ENCODE measurements at regions not wholly inside any gene's neighbourhood (a gene's known extent, or its start where the extent isn't known, plus 50 kb on each side); places are given as distances from the start of the nearest gene placed in this dataset.
A peak's percentile ranks its signal among the peaks of the same experiment; 100 is the strongest.

- Histone ChIP-seq H3K27me3 (no peaks in the 10 kb centered on the region), H3K36me3 (no peaks in the 10 kb centered on the region), H3K4me1 (peaks cover 0 to 10% (median 9%) of the 10 kb centered on the region in 4 donors), H3K9me3 (no peaks in the 10 kb centered on the region), H3K27ac (no peak overlapping the region), H3K4me3 (no peak overlapping the region)
- no peak for DNase-seq
- no peak for TF ChIP-seq POLR2AphosphoS5 (IDR thresholded peaks at IDR 0.05)
- TF ChIP-seq POLR2A (IDR thresholded peaks at IDR 0.05) = no peak
- intact Hi-C loops (cut with DNase I) = loop anchor here (5.0 kb wide), 3 partner anchors 50 to 160 kb away; partner anchors contain the start of gene PITX1
- 54 to 75% methylated on average over 7 of the region's 7 CpGs for WGBS, 2 donors
Observed at GRCh38 chr5:135192351-135192750, 158.3 kb upstream of the PITX1 start.

- DNase-seq = peak; percentile 85
Observed at GRCh38 chr5:135191084-135191826, 157.2 kb upstream of the PITX1 start.

GRCh38 chr5:135190416-135191083, 156.5 kb upstream of the PITX1 start:
- intact Hi-C loops (cut with DNase I) = loop anchor here (5.0 kb wide), 3 partner anchors 48 to 158 kb away; partner anchors contain the start of gene PITX1
- 20 to 61% methylated on average over 22 of the region's 22 CpGs for WGBS, 2 donors
- Histone ChIP-seq H3K9me3 (no peaks in the 10 kb centered on the region), H3K27me3 (no peaks in the 10 kb centered on the region), H3K36me3 (no peaks in the 10 kb centered on the region), H3K27ac (peak overlapping the region in 1 of 4 donors; percentile 29), H3K4me1 (peaks cover 0 to 10% (median 9%) of the 10 kb centered on the region in 4 donors), H3K4me3 (peak overlapping the region in 3 of 4 donors; percentile 42 to 54 (median 51))
- TF ChIP-seq POLR2A (IDR thresholded peaks at IDR 0.05) = no peak
- TF ChIP-seq CTCF (IDR thresholded peaks at IDR 0.05) = no peak
- TF ChIP-seq POLR2AphosphoS5 (IDR thresholded peaks at IDR 0.05) = no peak
- no peak for DNase-seq

More at GRCh38 chr5:135191084-135191826, 157.2 kb upstream of the PITX1 start:
- Histone ChIP-seq H3K36me3 (no peaks in the 10 kb centered on the region), H3K4me1 (peaks cover 0 to 10% (median 9%) of the 10 kb centered on the region in 4 donors), H3K4me3 (peak overlapping the region; percentile 10 to 54 (median 46)), H3K27me3 (no peaks in the 10 kb centered on the region), H3K27ac (peak overlapping the region in 2 of 4 donors; percentile 23 to 29), H3K9me3 (no peaks in the 10 kb centered on the region)
- whole genome bisulfite sequencing, 2 donors = 9 to 11% methylated on average over 54 of the region's 54 CpGs
- intact Hi-C loops (cut with DNase I) = loop anchor here (5.0 kb wide), 3 partner anchors 49 to 159 kb away; partner anchors contain the start of gene PITX1
- no peak for TF ChIP-seq EP300 (IDR thresholded peaks at IDR 0.05)
- peak in 1 of 4 donors; percentile 15 for TF ChIP-seq POLR2AphosphoS5 (IDR thresholded peaks at IDR 0.05)
- TF ChIP-seq CTCF (IDR thresholded peaks at IDR 0.05) = peak in 3 of 4 experiments; percentile 80 to 93 (median 89)
- no peak for TF ChIP-seq POLR2A (IDR thresholded peaks at IDR 0.05)

- no peak for DNase-seq
- peaks cover 0 to 10% (median 9%) of the 10 kb centered on the region in 4 donors for H3K4me1 ChIP-seq
- WGBS, 2 donors = 81 to 88% methylated on average over 13 of the region's 13 CpGs
- no peak overlapping the region for H3K4me3 ChIP-seq
- no peaks in the 10 kb centered on the region for H3K27me3 ChIP-seq
- no peaks in the 10 kb centered on the region for H3K36me3 ChIP-seq
- H3K9me3 ChIP-seq = no peaks in the 10 kb centered on the region
- no peak overlapping the region for H3K27ac ChIP-seq
- no peak for TF ChIP-seq CTCF (IDR thresholded peaks at IDR 0.05)
- TF ChIP-seq POLR2AphosphoS5 (IDR thresholded peaks at IDR 0.05) = no peak
- no peak for TF ChIP-seq POLR2A (IDR thresholded peaks at IDR 0.05)
- no peak for TF ChIP-seq EP300 (IDR thresholded peaks at IDR 0.05)
- intact Hi-C loops (cut with DNase I) = no loop called here
Observed at GRCh38 chr5:135189024-135189423, 155.0 kb upstream of the PITX1 start.
